ENCODE measurements at regions not wholly inside any gene's neighbourhood (a gene's known extent, or its start where the extent isn't known, plus 50 kb on each side); places are given as distances from the start of the nearest gene placed in this dataset.

- Histone ChIP-seq H3K27me3 (no peaks in the 10 kb centered on the region), H3K36me3 (no peaks in the 10 kb centered on the region)
- TF ChIP-seq CTCF (IDR thresholded peaks at IDR 0.05), result no peak
Measured at GRCh38 chr14:53450871-53451270, 297.7 kb upstream of the DDHD1 start.

GRCh38 chr14:53448682-53449081 lies 295.6 kb upstream of the DDHD1 start:
- no peak for TF ChIP-seq CTCF (IDR thresholded peaks at IDR 0.05)
- no peak for DNase-seq
- Histone ChIP-seq H3K27me3 (no peaks in the 10 kb centered on the region), H3K9me3 (no peaks in the 10 kb centered on the region), H3K4me3 (no peak overlapping the region), H3K27ac (no peak overlapping the region), H3K36me3 (no peaks in the 10 kb centered on the region), H3K4me1 (no peaks in the 10 kb centered on the region)
- intact Hi-C loops (cut with DNase I), result no loop called here
- no peak for ATAC-seq

More at GRCh38 chr14:53450871-53451270, 297.7 kb upstream of the DDHD1 start:
- no peaks in the 10 kb centered on the region for H3K9me3 ChIP-seq
- intact Hi-C loops (cut with DNase I), result no loop called here
- DNase-seq (peak in 1 of 4 donors; percentile 40), ATAC-seq (peak; percentile 43)
- no peak overlapping the region for H3K4me3 ChIP-seq
- no peak overlapping the region for H3K27ac ChIP-seq
- no peaks in the 10 kb centered on the region for H3K4me1 ChIP-seq

GRCh38 chr14:53444677-53445312 lies 291.7 kb upstream of the DDHD1 start:
- DNase-seq (no peak), ATAC-seq (no peak)
- H3K27me3 ChIP-seq, result no peaks in the 10 kb centered on the region
- no peak overlapping the region for H3K27ac ChIP-seq
- intact Hi-C loops (cut with DNase I), result no loop called here
- no peak overlapping the region for H3K4me3 ChIP-seq
- H3K36me3 ChIP-seq, result no peaks in the 10 kb centered on the region
- H3K9me3 ChIP-seq, result no peaks in the 10 kb centered on the region
- TF ChIP-seq CTCF (IDR thresholded peaks at IDR 0.05), result no peak
- H3K4me1 ChIP-seq, result no peaks in the 10 kb centered on the region

- ATAC-seq (peak; percentile 68), DNase-seq (peak in 1 of 4 donors; percentile 33)
- H3K9me3 ChIP-seq, result no peaks in the 10 kb centered on the region
Measured at GRCh38 chr14:53441789-53442188, 288.7 kb upstream of the DDHD1 start.

GRCh38 chr14:53437858-53438257 lies 284.7 kb upstream of the DDHD1 start:
- Histone ChIP-seq H3K27ac (no peak overlapping the region), H3K4me1 (no peaks in the 10 kb centered on the region), H3K4me3 (no peak overlapping the region), H3K36me3 (no peaks in the 10 kb centered on the region), H3K27me3 (no peaks in the 10 kb centered on the region), H3K9me3 (no peaks in the 10 kb centered on the region)
- no peak for ATAC-seq
- intact Hi-C loops (cut with DNase I), result no loop called here
- DNase-seq, result no peak
- no peak for TF ChIP-seq CTCF (IDR thresholded peaks at IDR 0.05)

More at GRCh38 chr14:53441789-53442188, 288.7 kb upstream of the DDHD1 start:
- intact Hi-C loops (cut with DNase I), result no loop called here
- Histone ChIP-seq H3K27me3 (no peaks in the 10 kb centered on the region), H3K4me3 (no peak overlapping the region), H3K4me1 (no peaks in the 10 kb centered on the region), H3K36me3 (no peaks in the 10 kb centered on the region), H3K27ac (no peak overlapping the region)
- no peak for TF ChIP-seq CTCF (IDR thresholded peaks at IDR 0.05)

Data from left lung (tissue), 4 donors.